ENCODE measurements at regions not wholly inside any gene's neighbourhood (a gene's known extent, or its start where the extent isn't known, plus 50 kb on each side); places are given as distances from the start of the nearest gene placed in this dataset.

DNA sequence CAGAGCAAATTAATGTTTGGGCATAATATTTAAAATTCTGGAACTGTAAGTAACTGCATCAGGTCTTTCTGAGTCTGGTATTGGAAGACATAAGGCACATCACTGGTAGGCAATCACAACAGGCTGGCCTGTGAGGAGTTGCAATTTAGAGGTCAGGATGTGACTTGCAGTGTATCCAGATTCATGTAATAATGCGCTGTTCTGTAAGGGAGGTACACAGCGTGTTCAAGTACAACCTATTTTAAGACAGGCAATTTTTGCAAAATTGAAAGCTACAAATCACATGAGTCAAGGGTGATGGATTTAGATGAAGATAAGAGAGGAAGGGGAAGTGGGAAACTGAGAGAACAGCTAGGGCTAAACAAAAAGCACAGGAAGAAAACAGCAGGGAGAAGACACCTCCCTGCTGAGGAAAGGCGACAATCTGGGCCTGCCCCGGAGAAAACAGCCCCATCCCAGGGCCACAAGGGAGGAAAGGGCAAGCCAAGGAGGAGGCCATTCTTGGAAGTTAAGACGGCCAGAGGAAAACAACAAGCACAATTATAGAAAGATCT is 138.1 kb downstream of the LACC1 start:
- TF ChIP-seq TAF1 (IDR thresholded peaks at IDR 0.05; ENCODE audit: borderline replicate concordance, insufficient read depth, low read length) (no peak), REST (IDR thresholded peaks at IDR 0.05; ENCODE audit: insufficient read depth in 1 of 2, low read depth in 2 of 2, low read length in 2 of 2) (no peak), POLR2AphosphoS5 (IDR thresholded peaks at IDR 0.05; ENCODE audit: low read depth, low read length) (no peak), SIN3A (IDR thresholded peaks at IDR 0.05; ENCODE audit: borderline replicate concordance, insufficient read depth, low read length) (no peak)

All from PFSK-1 (cell line).